HEK293T (cell line): ENCODE measurements at regions not wholly inside any gene's neighbourhood (a gene's known extent, or its start where the extent isn't known, plus 50 kb on each side); places are given as distances from the start of the nearest gene placed in this dataset.
"Not testable (repeated sequence)": the region's sequence is repeated elsewhere in the genome, so short reads cannot be mapped to it uniquely, and the experiment has no call there.

Experiments
- CTCF ChIA-PET: fragments of 350-600 bp; formaldehyde crosslinking; extraction: SDS; loops from one replicate; lab custom pipeline; 2021; ENCODE audit warnings: antibody characterized with exemption, inconsistent platforms; lab: Yijun Ruan, JAX
- POLR2A ChIA-PET: fragments of 350-600 bp; formaldehyde crosslinking; extraction: SDS; loops from one replicate; lab custom pipeline; 2020; ENCODE audit warnings: antibody characterized with exemption, inconsistent platforms; lab: Yijun Ruan, JAX
- DNase-seq: peaks from one replicate; pipeline ENCODE4 v3.0.0; 2012; ENCODE audit warnings: mixed read lengths; ENCODE audit errors: extremely low spot score
- ARNT ChIP-seq: fragments of 450-650 bp; IDR thresholded peaks from 2 replicates; pipeline ENCODE4 v1.6.1; 2017; ENCODE audit warnings: mild to moderate bottlenecking
- BHLHE40 ChIP-seq: fragments of 450-650 bp; IDR thresholded peaks from 2 replicates; pipeline ENCODE4 v1.6.1; 2016; ENCODE audit warnings: mild to moderate bottlenecking, moderate library complexity, borderline replicate concordance
- CTBP1 ChIP-seq: fragments of 450-650 bp; IDR thresholded peaks from 2 replicates; pipeline ENCODE4 v1.6.1; 2016; ENCODE audit warnings: borderline replicate concordance
- ELF4 ChIP-seq: fragments of 450-650 bp; IDR thresholded peaks from 2 replicates; pipeline ENCODE4 v1.6.1; 2017; ENCODE audit warnings: antibody characterized with exemption
- FOXA1 ChIP-seq: fragments of 450-650 bp; IDR thresholded peaks from 2 replicates; pipeline ENCODE4 v1.6.1; 2016; ENCODE audit warnings: mild to moderate bottlenecking
- FOXK2 ChIP-seq: fragments of 450-650 bp; IDR thresholded peaks from 2 replicates; pipeline ENCODE4 v1.6.1; 2016; ENCODE audit warnings: mild to moderate bottlenecking
- FOXM1 ChIP-seq: fragments of 450-650 bp; IDR thresholded peaks from 2 replicates; pipeline ENCODE4 v1.6.1; 2017; ENCODE audit warnings: mild to moderate bottlenecking, borderline replicate concordance
- HDGF ChIP-seq: fragments of 450-650 bp; IDR thresholded peaks from 2 replicates; pipeline ENCODE4 v1.6.1; 2017; ENCODE audit warnings: antibody characterized with exemption, borderline replicate concordance
- L3MBTL2 ChIP-seq: fragments of 450-650 bp; conservative IDR thresholded peaks from 2 replicates; pipeline ENCODE4 v1.6.1; 2016; ENCODE audit warnings: mild to moderate bottlenecking
- LEF1 ChIP-seq: fragments of 450-650 bp; IDR thresholded peaks from 2 replicates; pipeline ENCODE4 v1.6.1; 2017; ENCODE audit warnings: mild to moderate bottlenecking, borderline replicate concordance
- NFRKB ChIP-seq: fragments of 450-650 bp; IDR thresholded peaks from 2 replicates; pipeline ENCODE4 v1.6.1; 2016; ENCODE audit warnings: mild to moderate bottlenecking, moderate library complexity
- SP1 ChIP-seq: fragments of 450-650 bp; IDR thresholded peaks from 2 replicates; pipeline ENCODE4 v1.6.1; 2017
- SUZ12 ChIP-seq: fragments of 450-650 bp; IDR thresholded peaks from 2 replicates; pipeline ENCODE4 v1.6.1; 2016; ENCODE audit warnings: mild to moderate bottlenecking
- TARDBP ChIP-seq: fragments of 450-650 bp; IDR thresholded peaks from 2 replicates; pipeline ENCODE4 v1.6.1; 2016
- ZNF384 ChIP-seq: fragments of 450-650 bp; IDR thresholded peaks from 2 replicates; pipeline ENCODE4 v1.6.1; 2016
- TF ChIP-seq, protein P1 (sequence below): fragments of 450-650 bp; IDR thresholded peaks from 2 replicates; pipeline ENCODE4 v1.6.1; 2016

DNA sequence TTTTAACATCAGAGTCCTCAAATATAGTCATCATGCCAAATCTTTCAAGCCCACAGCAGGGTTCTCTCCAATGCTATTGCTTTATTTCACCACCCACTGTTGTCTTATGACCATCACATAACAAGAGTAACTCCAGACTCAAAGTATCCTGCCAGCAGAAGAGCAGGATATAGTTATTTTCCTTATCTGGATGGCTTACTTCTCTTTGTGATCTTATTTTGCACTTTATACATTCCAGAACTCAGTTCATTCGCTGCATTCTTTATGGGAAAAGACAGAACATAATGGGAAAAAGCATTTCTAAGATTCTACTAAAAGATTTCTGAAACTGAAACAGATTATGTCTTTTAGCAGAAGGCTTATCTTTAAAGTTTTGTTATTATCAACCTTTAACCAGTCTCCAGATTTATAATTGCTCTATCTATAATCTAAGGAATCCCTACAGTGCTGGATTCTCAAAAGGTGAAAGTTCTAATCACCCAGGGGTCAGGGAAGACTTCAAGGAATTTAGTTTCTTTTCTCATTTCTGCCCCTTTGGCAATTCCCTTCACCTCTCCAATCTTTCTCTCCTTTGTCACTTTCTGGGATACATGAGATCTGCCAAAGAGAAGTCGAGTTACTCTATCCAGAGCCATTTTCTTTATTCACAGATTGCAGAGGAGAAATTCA is 190.4 kb downstream of the TPBG start:
- TF ChIP-seq, protein P1, sequence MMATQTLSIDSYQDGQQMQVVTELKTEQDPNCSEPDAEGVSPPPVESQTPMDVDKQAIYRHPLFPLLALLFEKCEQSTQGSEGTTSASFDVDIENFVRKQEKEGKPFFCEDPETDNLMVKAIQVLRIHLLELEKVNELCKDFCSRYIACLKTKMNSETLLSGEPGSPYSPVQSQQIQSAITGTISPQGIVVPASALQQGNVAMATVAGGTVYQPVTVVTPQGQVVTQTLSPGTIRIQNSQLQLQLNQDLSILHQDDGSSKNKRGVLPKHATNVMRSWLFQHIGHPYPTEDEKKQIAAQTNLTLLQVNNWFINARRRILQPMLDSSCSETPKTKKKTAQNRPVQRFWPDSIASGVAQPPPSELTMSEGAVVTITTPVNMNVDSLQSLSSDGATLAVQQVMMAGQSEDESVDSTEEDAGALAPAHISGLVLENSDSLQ: 0 out of 2 replicates have a peak, but pooled peaks have one; percentile 24
- no peak for TF ChIP-seq ELF4
- ChIA-PET CTCF (no interaction called here), POLR2A (no interaction called here)
- DNase-seq: no peak

DNA sequence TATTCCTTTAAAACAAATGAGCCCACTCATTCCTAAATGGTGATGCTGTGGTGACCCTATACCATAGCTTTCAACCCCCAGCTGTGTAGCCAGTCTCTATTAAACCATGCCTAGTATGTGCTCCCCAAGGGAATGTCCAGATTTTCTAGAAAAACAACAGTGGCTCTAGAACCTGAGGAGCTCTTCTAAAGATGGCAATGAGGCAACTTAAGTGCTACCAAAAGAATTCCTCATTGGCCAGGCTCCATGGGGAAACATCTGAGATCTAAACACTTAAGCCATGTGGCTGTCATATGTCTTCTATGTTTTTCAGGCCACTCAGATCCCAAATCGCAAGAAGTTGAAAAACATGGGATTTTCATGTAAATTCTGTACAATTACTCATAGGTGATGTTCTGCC is 191.0 kb downstream of the TPBG start:
- CTCF ChIA-PET: no interaction called here
- POLR2A ChIA-PET: no interaction called here
- TF ChIP-seq FOXK2 (no peak), L3MBTL2 (no peak), ZNF384 (no peak), TARDBP (no peak)

DNA sequence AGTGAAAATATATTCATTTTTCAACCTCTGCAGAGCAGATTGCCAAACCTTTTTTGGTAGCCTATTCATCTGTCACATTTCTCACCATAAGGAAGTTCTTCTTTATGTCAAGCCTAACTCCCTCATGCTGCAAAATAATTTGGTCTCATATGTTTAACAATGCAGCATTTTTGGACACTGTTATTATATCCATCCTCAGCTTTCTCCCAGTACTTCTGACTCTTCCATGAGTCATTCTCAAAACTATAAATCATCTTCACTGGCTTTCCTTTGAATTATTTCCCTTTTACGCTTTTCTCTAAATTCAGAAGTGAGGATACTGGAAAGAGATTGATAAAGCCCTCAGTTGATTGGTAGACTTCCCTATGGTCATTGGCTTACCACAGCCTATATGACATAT is 192.2 kb downstream of the TPBG start:
- no peak for DNase-seq
- ChIA-PET POLR2A (no interaction called here), CTCF (no interaction called here)
- TF ChIP-seq ZNF384 (no peak), ARNT (no peak), L3MBTL2 (no peak), CTBP1 (no peak), ELF4 (no peak), TARDBP (no peak), LEF1 (no peak), FOXA1 (no peak), HDGF (no peak), FOXM1 (no peak), NFRKB (no peak), SUZ12 (no peak), FOXK2 (no peak), BHLHE40 (no peak), SP1 (no peak)
- TF ChIP-seq, protein P1: no peak

More for the DNA sequence above, 191.0 kb downstream of the TPBG start:
- no peak for DNase-seq

DNA sequence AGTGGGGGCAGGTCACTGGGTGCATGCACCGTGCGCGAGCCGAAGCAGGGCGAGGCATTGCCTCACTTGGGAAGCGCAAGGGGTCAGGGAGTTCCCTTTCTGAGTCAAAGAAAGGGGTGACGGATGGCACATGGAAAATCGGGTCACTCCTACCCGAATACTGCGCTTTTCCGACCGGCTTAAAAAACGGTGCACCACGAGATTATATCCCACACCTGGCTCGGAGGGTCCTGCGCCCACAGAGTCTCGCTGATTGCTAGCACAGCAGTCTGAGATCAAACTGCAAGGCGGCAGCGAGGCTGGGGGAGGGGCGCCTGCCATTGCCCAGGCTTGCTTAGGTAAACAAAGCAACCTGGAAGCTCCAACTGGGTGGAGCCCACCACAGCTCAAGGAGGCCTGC is 194.9 kb downstream of the TPBG start:
- POLR2A ChIA-PET, DNase-seq, CTCF ChIA-PET: not testable (repeated sequence)

DNA sequence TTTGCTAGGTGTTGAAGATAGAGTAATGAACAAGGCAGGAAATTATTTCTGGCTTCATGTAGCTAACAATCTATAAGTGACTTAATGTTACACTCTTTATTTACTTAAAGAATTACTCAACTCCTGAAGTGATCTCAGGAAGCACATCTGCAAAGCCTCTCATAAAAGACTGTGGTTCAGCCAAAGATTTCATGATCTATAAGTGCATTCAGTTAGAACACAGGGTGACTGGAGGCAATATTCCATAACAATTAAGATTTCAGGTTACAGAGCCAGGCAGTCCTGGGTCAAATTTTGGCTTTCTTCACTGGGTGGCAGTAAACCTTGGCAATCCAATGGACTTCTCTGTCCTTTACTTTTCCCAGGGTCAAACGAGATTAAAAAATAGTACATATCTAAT is 204.0 kb downstream of the TPBG start:
- TF ChIP-seq SUZ12 (no peak), ARNT (no peak), ZNF384 (no peak), CTBP1 (no peak), FOXM1 (no peak), BHLHE40 (no peak), FOXK2 (no peak), ELF4 (no peak), SP1 (no peak), LEF1 (no peak), FOXA1 (no peak), HDGF (no peak), L3MBTL2 (no peak), NFRKB (no peak), TARDBP (no peak)
- TF ChIP-seq, protein P1: no peak
- POLR2A ChIA-PET: no interaction called here
- CTCF ChIA-PET: no interaction called here
- no peak for DNase-seq

DNA sequence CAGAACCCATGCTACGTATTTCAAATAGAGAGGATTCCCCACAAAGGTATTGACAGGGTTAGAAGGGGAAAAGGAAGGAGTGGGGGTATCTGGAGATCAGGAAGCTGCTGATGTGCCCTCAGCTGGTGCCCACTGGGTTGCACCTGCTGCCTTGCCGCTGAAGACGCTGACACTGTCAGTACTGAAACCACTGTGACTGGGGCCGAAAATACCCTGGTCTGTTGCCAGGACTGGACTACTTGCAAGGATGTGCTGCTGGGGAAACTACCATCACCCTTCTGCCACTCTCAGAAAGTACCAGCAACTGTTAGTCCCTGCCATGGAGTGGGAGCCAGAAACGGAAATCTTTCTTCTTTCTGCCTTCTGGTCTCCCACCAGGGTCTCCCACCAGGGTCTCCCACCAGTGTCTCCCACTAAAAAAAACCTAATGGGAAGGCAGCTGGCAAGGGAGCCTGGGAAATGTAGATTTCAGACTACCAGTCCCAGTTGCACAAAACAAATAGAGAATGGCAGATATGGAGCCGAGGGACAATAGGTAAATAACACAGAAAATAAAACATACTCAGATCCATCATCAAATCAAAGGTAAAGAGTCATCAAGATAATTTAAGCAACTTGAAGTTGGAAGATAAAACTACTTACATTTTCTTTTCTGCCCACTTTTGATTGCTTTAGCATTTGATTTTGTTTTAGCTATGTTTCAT is 204.8 kb downstream of the TPBG start:
- DNase-seq: no peak
- POLR2A ChIA-PET: no interaction called here
- CTCF ChIA-PET: interaction anchor here (1.1 kb wide), 1 partner anchor 298 kb away, joined by 3 read pairs; no protein-coding TSS in a partner anchor
- TF ChIP-seq TARDBP (no peak), BHLHE40 (no peak), ARNT (no peak), SUZ12 (no peak), LEF1 (no peak), FOXK2 (no peak)
- TF ChIP-seq, protein P1: no peak
